Kidney (tissue), 13 donors: ENCODE measurements at regions not wholly inside any gene's neighbourhood (a gene's known extent, or its start where the extent isn't known, plus 50 kb on each side); places are given as distances from the start of the nearest gene placed in this dataset. TPM values are rescaled to one million over a fixed set of nuclear protein-coding genes. Genes with fewer than 3 reads are reported as not detected.

Source experiments
- DNase-seq, 5 donors: peaks; one replicate each; pipeline ENCODE4 v3.0.0-alpha.2; 2013 to 2020
- FAIRE-seq: peaks from 2 replicates; lab custom pipeline; 2012; peaks lifted over from hg19 to GRCh38; lab: Jason Lieb, UNC
- H3K27ac ChIP-seq, 2 donors: one replicate each; pipeline ENCODE4 v1.7.0; 2013; ENCODE audit warnings: low read depth in 2 of 2, low read length in 2 of 2, inconsistent platforms in 1 of 2
- H3K27me3 ChIP-seq: one replicate; pipeline ENCODE4 v1.7.1; 2013; ENCODE audit warnings: low read length, inconsistent platforms; ENCODE audit not compliant: control insufficient read depth, insufficient read depth
- H3K36me3 ChIP-seq, 3 donors: one replicate each; pipeline versions ENCODE4 v1.7.0 to v1.7.1; 2013; ENCODE audit warnings: low read length in 3 of 3, control low read depth in 1 of 3, inconsistent platforms in 1 of 3; ENCODE audit not compliant: insufficient read depth in 3 of 3, control insufficient read depth in 2 of 3
- H3K4me1 ChIP-seq, 3 donors: one replicate each; pipeline versions ENCODE4 v1.7.0 to v1.7.1; 2013; ENCODE audit warnings: low read length in 3 of 3, inconsistent platforms in 1 of 3, low read depth in 1 of 3; ENCODE audit not compliant: control insufficient read depth in 2 of 3, insufficient read depth in 2 of 3
- H3K4me3 ChIP-seq, 3 donors: one replicate each; pipeline versions ENCODE4 v1.7.0 to v1.8.1; 2013; ENCODE audit warnings: low read length in 3 of 3, control low read depth in 1 of 3, inconsistent platforms in 1 of 3
- H3K9ac ChIP-seq, 3 donors: one replicate each; pipeline versions ENCODE4 v1.7.0 to v1.7.1; 2013; ENCODE audit warnings: low read length in 3 of 3, control low read depth in 1 of 3, inconsistent platforms in 1 of 3
- H3K9me3 ChIP-seq, 3 donors: one replicate each; pipeline versions ENCODE4 v1.7.0 to v1.7.1; 2013; ENCODE audit warnings: low read length in 3 of 3, control low read depth in 1 of 3, inconsistent platforms in 1 of 3; ENCODE audit not compliant: control insufficient read depth in 2 of 3, insufficient read depth in 1 of 3
- CTCF ChIP-seq: IDR thresholded peaks from 3 replicates; pipeline ENCODE4 v1.5.1; 2012; ENCODE audit warnings: mild to moderate bottlenecking, moderate library complexity, borderline replicate concordance; ENCODE audit not compliant: insufficient read depth; ENCODE audit errors: extremely low read depth
- intact Hi-C: fragments of 100-400 bp; cut with DNase I; formaldehyde crosslinking; loops from one replicate; pipeline ENCODE4 v1.11.1; 2022
- microRNA-seq: library from miRNA; unstranded; fragments of <30 nt; microRNA quantifications from one replicate; pipeline ENCODE4 v1.2.0, GENCODE V29; 2020
- donor health status: control.
- donor health status: control.
- donor health status: control.
- donor health status: control.
- donor health status: control.
- donor health status: DM: yes; HTN: yes; CAD: no.
- donor health status: Normal renal cell carcinoma (clear cell type).

GRCh38 chr5:129400395-129400983 is 59.6 kb upstream of the ADAMTS19 start:
- H3K4me1 ChIP-seq: no peaks in the 10 kb centered on the region
- no peak for TF ChIP-seq CTCF
- H3K36me3 ChIP-seq: no peaks in the 10 kb centered on the region
- FAIRE-seq: no peak
- no peak overlapping the region for H3K4me3 ChIP-seq
- H3K9me3 ChIP-seq: no peaks in the 10 kb centered on the region
- no peaks in the 10 kb centered on the region for H3K27me3 ChIP-seq
- peak in 2 of 5 donors; percentile 38 for DNase-seq
- intact Hi-C loops: no loop called here
- no peak overlapping the region for H3K9ac ChIP-seq
- H3K27ac ChIP-seq: no peak overlapping the region

- no peak overlapping the region for H3K27ac ChIP-seq
- H3K36me3 ChIP-seq: no peaks in the 10 kb centered on the region
- FAIRE-seq: no peak
- H3K27me3 ChIP-seq: no peaks in the 10 kb centered on the region
- no peak for TF ChIP-seq CTCF
- H3K4me1 ChIP-seq: no peaks in the 10 kb centered on the region
- intact Hi-C loops: no loop called here
- DNase-seq: no peak
- no peak overlapping the region for H3K9ac ChIP-seq
- no peaks in the 10 kb centered on the region for H3K9me3 ChIP-seq
- H3K4me3 ChIP-seq: no peak overlapping the region
Measured at GRCh38 chr5:129405222-129405621, 54.9 kb upstream of the ADAMTS19 start.

- no peaks in the 10 kb centered on the region for H3K36me3 ChIP-seq
- FAIRE-seq (no peak), DNase-seq (no peak)
- no peak overlapping the region for H3K4me3 ChIP-seq
- intact Hi-C loops: no loop called here
- no peaks in the 10 kb centered on the region for H3K27me3 ChIP-seq
- H3K4me1 ChIP-seq: no peaks in the 10 kb centered on the region
- H3K27ac ChIP-seq: no peak overlapping the region
- TF ChIP-seq CTCF: no peak
- no peaks in the 10 kb centered on the region for H3K9me3 ChIP-seq
- no peak overlapping the region for H3K9ac ChIP-seq
Measured at GRCh38 chr5:129406440-129406839, 53.7 kb upstream of the ADAMTS19 start.

Small RNAs in the stretch of these regions (microRNA-seq; reads per million reads assigned to microRNA genes)
- not detected for gene MIR4460
